ENCODE measurements at regions not wholly inside any gene's neighbourhood (a gene's known extent, or its start where the extent isn't known, plus 50 kb on each side); places are given as distances from the start of the nearest gene placed in this dataset.
"Not testable (repeated sequence)": the region's sequence is repeated elsewhere in the genome, so short reads cannot be mapped to it uniquely, and the experiment has no call there.

- Histone ChIP-seq H3K27me3 (ENCODE audit: insufficient read depth, low read length) (no peaks in the 10 kb centered on the region), H3K27ac (ENCODE audit: low read depth, low read length) (no peak overlapping the region), H4K20me1 (ENCODE audit: insufficient read depth) (no peaks in the 10 kb centered on the region), H3K4me3 (replicated peaks in 1 of 2; ENCODE audit: low read depth in 1 of 2, low read length in 2 of 2) (no peak overlapping the region), H3K79me2 (ENCODE audit: insufficient read depth, low read length) (no peaks in the 10 kb centered on the region), H3K36me3 (ENCODE audit: control insufficient read depth in 1 of 2, insufficient read depth in 2 of 2, low read length in 2 of 2) (no peaks in the 10 kb centered on the region), H3K4me1 (ENCODE audit: control insufficient read depth in 1 of 2, insufficient read depth in 2 of 2, low read length in 2 of 2) (no peaks in the 10 kb centered on the region), H3K9me2 (ENCODE audit: insufficient read depth) (no peaks in the 10 kb centered on the region), H3K9me3 (ENCODE audit: control insufficient read depth in 1 of 2, insufficient read depth in 1 of 2, low read depth in 1 of 2, low read length in 2 of 2) (peaks cover 6 to 17% of the 10 kb centered on the region in 2 experiments; a peak in 3 of 4 replicates), H2AFZ (ENCODE audit: low read depth, low read length, poor library complexity, severe bottlenecking) (no peak overlapping the region), H3K4me2 (ENCODE audit: low read length) (no peak overlapping the region), H3K9ac (ENCODE audit: low read length) (no peak overlapping the region)
- CTCF ChIA-PET, result no interaction called here
- no TSS peak for BruUV-seq (replicated peaks)
- ATAC-seq (no peak), DNase-seq (ENCODE audit: low read depth, low spot score) (no peak)
- intact Hi-C loops (cut with micrococcal nuclease), result no loop called here
- no peak for TF ChIP-seq SRF (IDR thresholded peaks at IDR 0.05; ENCODE audit: low read depth)
- TF ChIP-seq CEBPB (IDR thresholded peaks at IDR 0.05; ENCODE audit: low read depth), result no peak
- no peak for TF ChIP-seq MAX (IDR thresholded peaks at IDR 0.05)
- TF ChIP-seq TCF7L2 (IDR thresholded peaks at IDR 0.05; ENCODE audit: borderline replicate concordance, extremely low read depth, insufficient read depth, insufficient read length), result no peak
- TF ChIP-seq SIN3A (IDR thresholded peaks at IDR 0.05; ENCODE audit: low read depth), result no peak
- no peak for TF ChIP-seq CTCF (IDR thresholded peaks at IDR 0.05 in 2 of 3, conservative IDR thresholded peaks at IDR 0.05 in 1 of 3; ENCODE audit: borderline replicate concordance in 1 of 3, insufficient read depth in 1 of 3, low read depth in 2 of 3, low read length in 2 of 3)
- no peak for TF ChIP-seq ATF3 (IDR thresholded peaks at IDR 0.05)
- TF ChIP-seq FOSL1 (IDR thresholded peaks at IDR 0.05; ENCODE audit: low read depth), result no peak
- TF ChIP-seq ELF1 (IDR thresholded peaks at IDR 0.05; ENCODE audit: borderline replicate concordance, low read depth), result no peak
- no peak for TF ChIP-seq ZFX (IDR thresholded peaks at IDR 0.05)
- POLR2A ChIA-PET, result no interaction called here
- RAD21 ChIA-PET (ENCODE audit: low non-redundant PET in 1 of 2, low total read pairs in 2 of 2, uncharacterized antibody in 2 of 2, unreplicated experiment in 2 of 2), result no interaction called here
Measured at GRCh38 chr15:87537295-87537694, 719.2 kb downstream of the NTRK3 start.

GRCh38 chr15:87533637-87534036, 722.9 kb downstream of the NTRK3 start:
- H3K36me3 ChIP-seq (ENCODE audit: control insufficient read depth in 1 of 2, insufficient read depth in 2 of 2, low read length in 2 of 2); H3K9me2 ChIP-seq (ENCODE audit: insufficient read depth); H3K27me3 ChIP-seq (ENCODE audit: insufficient read depth, low read length); ATAC-seq; H3K9ac ChIP-seq (ENCODE audit: low read length); H3K4me2 ChIP-seq (ENCODE audit: low read length); intact Hi-C loops (cut with micrococcal nuclease); RAD21 ChIA-PET (ENCODE audit: low non-redundant PET in 1 of 2, low total read pairs in 2 of 2, uncharacterized antibody in 2 of 2, unreplicated experiment in 2 of 2); POLR2A ChIA-PET; CTCF ChIA-PET; H4K20me1 ChIP-seq (ENCODE audit: insufficient read depth); DNase-seq (ENCODE audit: low read depth, low spot score); H2AFZ ChIP-seq (ENCODE audit: low read depth, low read length, poor library complexity, severe bottlenecking); H3K4me3 ChIP-seq (replicated peaks in 1 of 2; ENCODE audit: low read depth in 1 of 2, low read length in 2 of 2); H3K27ac ChIP-seq (ENCODE audit: low read depth, low read length); BruUV-seq (replicated peaks); H3K79me2 ChIP-seq (ENCODE audit: insufficient read depth, low read length); H3K4me1 ChIP-seq (ENCODE audit: control insufficient read depth in 1 of 2, insufficient read depth in 2 of 2, low read length in 2 of 2): not testable (repeated sequence)
- H3K9me3 ChIP-seq (ENCODE audit: control insufficient read depth in 1 of 2, insufficient read depth in 1 of 2, low read depth in 1 of 2, low read length in 2 of 2), result peaks cover 6 to 16% of the 10 kb centered on the region in 2 experiments; a peak in 2 of 4 replicates
